Loucy (cell line): ENCODE measurements at regions not wholly inside any gene's neighbourhood (a gene's known extent, or its start where the extent isn't known, plus 50 kb on each side); places are given as distances from the start of the nearest gene placed in this dataset.

Source experiments
- H2AFZ ChIP-seq: fragments of 200-600 bp; sonication (generic); 2 replicates; pipeline ENCODE4 v1.6.0; 2016; ENCODE audit warnings: antibody characterized with exemption, mild to moderate bottlenecking, low read length, moderate library complexity
- H3F3A ChIP-seq: fragments of 200-600 bp; 2 replicates; pipeline ENCODE4 v1.6.0; 2016; ENCODE audit warnings: antibody characterized with exemption, low read depth, mild to moderate bottlenecking
- H3K27me3 ChIP-seq: fragments of 200-600 bp; sonication (generic); 2 replicates; pipeline ENCODE4 v1.6.1; 2014; ENCODE audit warnings: low read length, mild to moderate bottlenecking; ENCODE audit not compliant: insufficient read depth, poor library complexity, severe bottlenecking
- H3K36me3 ChIP-seq: fragments of 200-600 bp; sonication (generic); 2 replicates; pipeline ENCODE4 v1.6.1; 2016; ENCODE audit warnings: low read length; ENCODE audit not compliant: insufficient read depth
- H3K4me1 ChIP-seq: fragments of 200-600 bp; sonication (generic); 2 replicates; pipeline ENCODE4 v1.5.1; 2014; ENCODE audit warnings: low read length, mild to moderate bottlenecking; ENCODE audit not compliant: insufficient read depth, poor library complexity, severe bottlenecking
- H3K4me2 ChIP-seq: fragments of 200-600 bp; sonication (generic); 2 replicates; pipeline ENCODE4 v1.6.0; 2014; ENCODE audit warnings: antibody characterized with exemption, low read length, low read depth, mild to moderate bottlenecking; ENCODE audit not compliant: poor library complexity, severe bottlenecking
- H3K4me3 ChIP-seq: fragments of 200-600 bp; sonication (generic); 2 replicates; pipeline ENCODE4 v1.5.1; 2014; ENCODE audit warnings: low read length, mild to moderate bottlenecking, mixed read lengths; ENCODE audit not compliant: poor library complexity, severe bottlenecking
- H3K79me2 ChIP-seq: fragments of 200-600 bp; sonication (generic); 2 replicates; pipeline ENCODE4 v1.6.1; 2014; ENCODE audit warnings: low read length; ENCODE audit not compliant: insufficient read depth
- H3K9ac ChIP-seq: fragments of 200-600 bp; sonication (generic); 2 replicates; pipeline ENCODE4 v1.6.0; 2014; ENCODE audit warnings: mild to moderate bottlenecking, low read depth, low read length, moderate library complexity; ENCODE audit not compliant: poor library complexity, severe bottlenecking
- H3K9me2 ChIP-seq: fragments of 200-600 bp; sonication (generic); replicated peaks from 2 replicates; pipeline ENCODE4 v1.6.1; 2016; ENCODE audit warnings: low read depth, low read length, mixed read lengths
- H3K9me3 ChIP-seq: fragments of 200-600 bp; sonication (generic); 2 replicates; pipeline ENCODE4 v1.6.1; 2014; ENCODE audit warnings: mild to moderate bottlenecking, antibody characterized with exemption, low read length, low read depth; ENCODE audit not compliant: insufficient read depth
- H4K20me1 ChIP-seq: fragments of 200-600 bp; sonication (generic); 2 replicates; pipeline ENCODE4 v1.6.0; 2014; ENCODE audit warnings: antibody characterized with exemption, low read length, mild to moderate bottlenecking; ENCODE audit not compliant: insufficient read depth, poor library complexity, severe bottlenecking
- CTCF ChIP-seq: fragments of 200-600 bp; sonication (generic); conservative IDR thresholded peaks from 2 replicates; pipeline ENCODE4 v1.5.1; 2014; ENCODE audit warnings: mild to moderate bottlenecking, antibody characterized with exemption, low read length
- EZH2phosphoT487 ChIP-seq: fragments of 200-600 bp; IDR thresholded peaks from 2 replicates; pipeline ENCODE4 v1.6.1; 2018; ENCODE audit warnings: antibody characterized with exemption, mild to moderate bottlenecking, moderate library complexity, borderline replicate concordance

- no peaks in the 10 kb centered on the region for H3K4me1 ChIP-seq
- no peaks in the 10 kb centered on the region for H3K27me3 ChIP-seq
- H3K79me2 ChIP-seq = no peaks in the 10 kb centered on the region
- TF ChIP-seq CTCF (no peak), EZH2phosphoT487 (no peak)
- no peaks in the 10 kb centered on the region for H3K9me3 ChIP-seq
- no peaks in the 10 kb centered on the region for H4K20me1 ChIP-seq
- no peak overlapping the region for H3K4me3 ChIP-seq
- no peak overlapping the region for H3K4me2 ChIP-seq
- no peaks in the 10 kb centered on the region for H3F3A ChIP-seq
- H3K9me2 ChIP-seq = no peaks in the 10 kb centered on the region
- H2AFZ ChIP-seq = no peak overlapping the region
- H3K36me3 ChIP-seq = no peaks in the 10 kb centered on the region
- H3K9ac ChIP-seq = no peak overlapping the region
Measured at GRCh38 chr3:163382183-163382582, 1696.1 kb downstream of the SI start.

GRCh38 chr3:163368168-163368567 is 1710.1 kb downstream of the SI start:
- no peaks in the 10 kb centered on the region for H3K36me3 ChIP-seq
- H3F3A ChIP-seq = no peaks in the 10 kb centered on the region
- TF ChIP-seq CTCF = no peak
- TF ChIP-seq EZH2phosphoT487 = no peak
- no peaks in the 10 kb centered on the region for H3K4me1 ChIP-seq
- no peaks in the 10 kb centered on the region for H3K9me3 ChIP-seq
- H4K20me1 ChIP-seq = no peaks in the 10 kb centered on the region
- H3K79me2 ChIP-seq = no peaks in the 10 kb centered on the region
- no peaks in the 10 kb centered on the region for H3K9me2 ChIP-seq
- no peak overlapping the region for H2AFZ ChIP-seq
- H3K4me3 ChIP-seq = no peak overlapping the region
- H3K4me2 ChIP-seq = no peak overlapping the region
- H3K27me3 ChIP-seq = no peaks in the 10 kb centered on the region
- H3K9ac ChIP-seq = no peak overlapping the region

- Histone ChIP-seq H3K9ac (no peak overlapping the region), H3K79me2 (no peaks in the 10 kb centered on the region), H3K4me2 (no peak overlapping the region), H3K4me3 (no peak overlapping the region), H3K27me3 (no peaks in the 10 kb centered on the region), H3K4me1 (no peaks in the 10 kb centered on the region), H4K20me1 (no peaks in the 10 kb centered on the region), H3F3A (no peaks in the 10 kb centered on the region), H2AFZ (no peak overlapping the region), H3K9me2 (no peaks in the 10 kb centered on the region), H3K9me3 (no peaks in the 10 kb centered on the region), H3K36me3 (no peaks in the 10 kb centered on the region)
- TF ChIP-seq EZH2phosphoT487 = no peak
- TF ChIP-seq CTCF = no peak
Measured at GRCh38 chr3:163364717-163365116, 1713.6 kb downstream of the SI start.
